ENCODE measurements at regions not wholly inside any gene's neighbourhood (a gene's known extent, or its start where the extent isn't known, plus 50 kb on each side); places are given as distances from the start of the nearest gene placed in this dataset.

- no peaks in the 10 kb centered on the region for H4K20me1 ChIP-seq (ENCODE audit: insufficient read depth, poor library complexity, severe bottlenecking)
- no peak overlapping the region for H2AFZ ChIP-seq
- H3K9me3 ChIP-seq (ENCODE audit: low read depth) = no peaks in the 10 kb centered on the region
- H3K27ac ChIP-seq = no peak overlapping the region
- no peaks in the 10 kb centered on the region for H3K4me1 ChIP-seq (ENCODE audit: insufficient read depth)
- DNase-seq (ENCODE audit: low spot score) = no peak
- H3K4me2 ChIP-seq = no peak overlapping the region
- H3K9me2 ChIP-seq (replicated peaks; ENCODE audit: insufficient read depth) = no peaks in the 10 kb centered on the region
- no peak overlapping the region for H3K4me3 ChIP-seq
- 70% methylated on average over 8 of the region's 8 CpGs for WGBS (ENCODE audit: low lambda C conversion rate, missing lambda C conversion rate)
- no peaks in the 10 kb centered on the region for H3K36me3 ChIP-seq (replicated peaks; ENCODE audit: insufficient read depth, low read depth)
- no peaks in the 10 kb centered on the region for H3K79me2 ChIP-seq
- H3K27me3 ChIP-seq = no peaks in the 10 kb centered on the region
- no peak for TF ChIP-seq EZH2 (IDR thresholded peaks at IDR 0.05; ENCODE audit: borderline replicate concordance)
- TF ChIP-seq CTCF (IDR thresholded peaks at IDR 0.05; ENCODE audit: poor library complexity) = no peak
- no peak for TF ChIP-seq EZH2phosphoT487 (IDR thresholded peaks at IDR 0.05; ENCODE audit: low read depth, severe bottlenecking, unreplicated experiment)
Measured at GRCh38 chr12:97118796-97119375, 211.8 kb downstream of the NEDD1 start.

- Histone ChIP-seq H3K27ac (no peak overlapping the region), H3K4me1 (ENCODE audit: insufficient read depth) (no peaks in the 10 kb centered on the region), H3K9me3 (ENCODE audit: low read depth) (no peaks in the 10 kb centered on the region), H3K9me2 (replicated peaks; ENCODE audit: insufficient read depth) (no peaks in the 10 kb centered on the region), H3K4me2 (no peak overlapping the region), H3K4me3 (no peak overlapping the region), H2AFZ (no peak overlapping the region), H4K20me1 (ENCODE audit: insufficient read depth, poor library complexity, severe bottlenecking) (no peaks in the 10 kb centered on the region), H3K27me3 (no peaks in the 10 kb centered on the region), H3K79me2 (no peaks in the 10 kb centered on the region), H3K36me3 (replicated peaks; ENCODE audit: insufficient read depth, low read depth) (no peaks in the 10 kb centered on the region)
- 36% methylated on average over 2 of the region's 2 CpGs for WGBS (ENCODE audit: low lambda C conversion rate, missing lambda C conversion rate)
- TF ChIP-seq EZH2phosphoT487 (IDR thresholded peaks at IDR 0.05; ENCODE audit: low read depth, severe bottlenecking, unreplicated experiment) (no peak), EZH2 (IDR thresholded peaks at IDR 0.05; ENCODE audit: borderline replicate concordance) (no peak), CTCF (IDR thresholded peaks at IDR 0.05; ENCODE audit: poor library complexity) (no peak)
- DNase-seq (ENCODE audit: low spot score) = no peak
Measured at GRCh38 chr12:97127061-97127460, 220.0 kb downstream of the NEDD1 start.

- Histone ChIP-seq H2AFZ (no peak overlapping the region), H3K27ac (no peak overlapping the region), H3K9me2 (replicated peaks; ENCODE audit: insufficient read depth) (no peaks in the 10 kb centered on the region), H3K4me1 (ENCODE audit: insufficient read depth) (no peaks in the 10 kb centered on the region), H4K20me1 (ENCODE audit: insufficient read depth, poor library complexity, severe bottlenecking) (no peaks in the 10 kb centered on the region), H3K27me3 (no peaks in the 10 kb centered on the region), H3K9me3 (ENCODE audit: low read depth) (no peaks in the 10 kb centered on the region), H3K4me2 (no peak overlapping the region), H3K4me3 (no peak overlapping the region), H3K36me3 (replicated peaks; ENCODE audit: insufficient read depth, low read depth) (no peaks in the 10 kb centered on the region), H3K79me2 (no peaks in the 10 kb centered on the region)
- DNase-seq (ENCODE audit: low spot score) = peak; percentile 26
- 33% methylated on average over 4 of the region's 4 CpGs for WGBS (ENCODE audit: low lambda C conversion rate, missing lambda C conversion rate)
- TF ChIP-seq EZH2 (IDR thresholded peaks at IDR 0.05; ENCODE audit: borderline replicate concordance) (no peak), EZH2phosphoT487 (IDR thresholded peaks at IDR 0.05; ENCODE audit: low read depth, severe bottlenecking, unreplicated experiment) (no peak), CTCF (IDR thresholded peaks at IDR 0.05; ENCODE audit: poor library complexity) (no peak)
Measured at GRCh38 chr12:97131220-97131981, 224.3 kb downstream of the NEDD1 start.
